H9 (cell line): ENCODE measurements at regions not wholly inside any gene's neighbourhood (a gene's known extent, or its start where the extent isn't known, plus 50 kb on each side); places are given as distances from the start of the nearest gene placed in this dataset.

Experiments used
- DNase-seq: peaks from one replicate; pipeline ENCODE4 v3.0.0-alpha.2; 2017
- H2AFZ ChIP-seq: one replicate; pipeline ENCODE4 v1.6.1; 2013; ENCODE audit warnings: mild to moderate bottlenecking, low read length, control low read depth, moderate library complexity
- H2AK5ac ChIP-seq: 2 replicates; pipeline ENCODE4 v1.6.1; 2013; ENCODE audit warnings: low read length, control low read depth, mixed read lengths; ENCODE audit not compliant: insufficient read length
- H2BK120ac ChIP-seq: one replicate; pipeline ENCODE4 v1.6.1; 2013; ENCODE audit warnings: low read depth, mild to moderate bottlenecking, low read length, control low read depth, inconsistent platforms; ENCODE audit not compliant: poor library complexity, severe bottlenecking
- H2BK12ac ChIP-seq: 2 replicates; pipeline ENCODE4 v1.6.1; 2013; ENCODE audit warnings: low read length, control low read depth, mixed read lengths, low read depth; ENCODE audit not compliant: insufficient read length
- H2BK15ac ChIP-seq: 2 replicates; pipeline ENCODE4 v1.6.1; 2013; ENCODE audit warnings: low read depth, low read length, control low read depth
- H2BK20ac ChIP-seq: one replicate; pipeline ENCODE4 v1.6.1; 2013; ENCODE audit warnings: low read depth, mild to moderate bottlenecking, low read length, control low read depth, inconsistent platforms; ENCODE audit not compliant: poor library complexity, severe bottlenecking
- H2BK5ac ChIP-seq: 2 replicates; pipeline ENCODE4 v1.6.1; 2013; ENCODE audit warnings: low read length, control low read depth, mixed read lengths; ENCODE audit not compliant: insufficient read length
- H3K14ac ChIP-seq: 2 replicates; pipeline ENCODE4 v1.6.1; 2013; ENCODE audit warnings: low read length, control low read depth; ENCODE audit not compliant: insufficient read depth
- H3K18ac ChIP-seq: 2 replicates; pipeline ENCODE4 v1.6.1; 2013; ENCODE audit warnings: low read depth, mild to moderate bottlenecking, mixed read lengths, low read length, control low read depth; ENCODE audit not compliant: insufficient read length
- H3K23ac ChIP-seq: 2 replicates; pipeline ENCODE4 v1.6.1; 2013; ENCODE audit warnings: low read length, control low read depth, mixed read lengths, low read depth; ENCODE audit not compliant: insufficient read length
- H3K23me2 ChIP-seq: 2 replicates; pipeline ENCODE4 v1.6.1; 2013; ENCODE audit warnings: low read depth, mild to moderate bottlenecking, mixed read lengths, low read length, control low read depth; ENCODE audit not compliant: insufficient read length, poor library complexity, severe bottlenecking
- H3K27ac ChIP-seq: 2 replicates; pipeline ENCODE4 v1.5.1; 2013; ENCODE audit warnings: low read length, control low read depth, mixed read lengths, low read depth; ENCODE audit not compliant: insufficient read length
- H3K27me3 ChIP-seq: 2 replicates; pipeline ENCODE4 v1.6.1; 2013; ENCODE audit warnings: low read length, control low read depth, inconsistent platforms; ENCODE audit not compliant: insufficient read depth
- H3K4ac ChIP-seq: 2 replicates; pipeline ENCODE4 v1.6.1; 2013; ENCODE audit warnings: low read depth, mild to moderate bottlenecking, control low read depth, inconsistent platforms, low read length, moderate library complexity
- H3K4me1 ChIP-seq: 2 replicates; pipeline ENCODE4 v1.6.1; 2013; ENCODE audit warnings: low read length, control low read depth, inconsistent platforms; ENCODE audit not compliant: insufficient read depth
- H3K4me2 ChIP-seq: 2 replicates; pipeline ENCODE4 v1.6.1; 2013; ENCODE audit warnings: low read length, control low read depth, mixed read lengths; ENCODE audit not compliant: insufficient read length, insufficient read depth
- H3K56ac ChIP-seq: 2 replicates; pipeline ENCODE4 v1.6.1; 2013; ENCODE audit warnings: low read depth, mild to moderate bottlenecking, mixed read lengths, low read length, control low read depth; ENCODE audit not compliant: insufficient read length
- H3K79me1 ChIP-seq: 2 replicates; pipeline ENCODE4 v1.6.1; 2013; ENCODE audit warnings: low read depth, mild to moderate bottlenecking, moderate library complexity, low read length, control low read depth, inconsistent platforms; ENCODE audit not compliant: insufficient read depth, poor library complexity, severe bottlenecking
- H3K79me2 ChIP-seq: 2 replicates; pipeline ENCODE4 v1.6.1; 2013; ENCODE audit warnings: low read length, control low read depth, inconsistent platforms; ENCODE audit not compliant: insufficient read depth
- H3K9ac ChIP-seq: 2 replicates; pipeline ENCODE4 v1.6.1; 2013; ENCODE audit warnings: low read length, control low read depth, mixed read lengths; ENCODE audit not compliant: insufficient read length; ENCODE audit errors: extremely low read depth
- H3K9me3 ChIP-seq: one replicate; pipeline ENCODE4 v1.6.1; 2013; ENCODE audit warnings: low read depth, low read length, inconsistent platforms; ENCODE audit not compliant: control insufficient read depth
- H3T11ph ChIP-seq: one replicate; pipeline ENCODE4 v1.6.1; 2013; ENCODE audit warnings: mild to moderate bottlenecking, low read length, control low read depth, inconsistent platforms
- H4K20me1 ChIP-seq: one replicate; pipeline ENCODE4 v1.6.1; 2013; ENCODE audit not compliant: control insufficient read depth, insufficient read length, insufficient read depth
- H4K5ac ChIP-seq: 2 replicates; pipeline ENCODE4 v1.6.1; 2013; ENCODE audit warnings: low read depth, mild to moderate bottlenecking, mixed read lengths, low read length, control low read depth; ENCODE audit not compliant: insufficient read length
- H4K8ac ChIP-seq: replicated peaks from 2 replicates; pipeline ENCODE4 v1.6.1; 2013; ENCODE audit warnings: low read length, control low read depth, mixed read lengths, low read depth; ENCODE audit not compliant: insufficient read length
- H4K91ac ChIP-seq: 2 replicates; pipeline ENCODE4 v1.6.1; 2013; ENCODE audit warnings: low read depth, mild to moderate bottlenecking, moderate library complexity, mixed read lengths, low read length, control low read depth; ENCODE audit not compliant: insufficient read length
- H3K27ac Mint-ChIP-seq, 3 experiments: 2 replicates in 2 of 3; 3 replicates in 1 of 3; pipeline ENCODE4 v1.8.0; 2020 to 2021; ENCODE audit warnings: mixed read lengths in 3 of 3, mild to moderate bottlenecking in 1 of 3, moderate library complexity in 1 of 3
- H3K27me3 Mint-ChIP-seq: 2 replicates; pipeline ENCODE4 v1.8.0; 2021; ENCODE audit warnings: low read depth, mild to moderate bottlenecking, moderate library complexity, mixed read lengths
- H3K36me3 Mint-ChIP-seq, 3 experiments: 2 replicates in 2 of 3; 3 replicates in 1 of 3; pipeline ENCODE4 v1.8.0; 2020 to 2021; ENCODE audit warnings: low read depth in 3 of 3, mixed read lengths in 3 of 3; ENCODE audit not compliant: insufficient read depth in 1 of 3
- H3K4me1 Mint-ChIP-seq, 2 experiments: 2 replicates each; pipeline ENCODE4 v1.8.0; 2020; ENCODE audit warnings: mixed read lengths in 2 of 2
- H3K4me3 Mint-ChIP-seq, 2 experiments: 2 replicates in 1 of 2; 3 replicates in 1 of 2; pipeline ENCODE4 v1.8.0; 2020 to 2021; ENCODE audit warnings: mild to moderate bottlenecking in 2 of 2, mixed read lengths in 2 of 2, moderate library complexity in 1 of 2
- H3K9me3 Mint-ChIP-seq, 2 experiments: 2 replicates in 1 of 2; 3 replicates in 1 of 2; pipeline ENCODE4 v1.8.0; 2020; ENCODE audit warnings: mild to moderate bottlenecking in 2 of 2, mixed read lengths in 2 of 2, moderate library complexity in 1 of 2
- CTCF ChIP-seq: fragments of 200-600 bp; sonication (generic); conservative IDR thresholded peaks from 3 replicates; pipeline ENCODE4 v1.8.0; 2021; ENCODE audit warnings: antibody characterized with exemption, mild to moderate bottlenecking
- WGBS: extraction: QIAGEN DNeasy Blood & Tissue Kit; methylation state at CpG from one replicate; pipeline ENCODE4 v1.1.7; 2013; ENCODE audit warnings: missing lambda C conversion rate, low lambda C conversion rate, mixed read lengths; ENCODE audit not compliant: insufficient read length; ENCODE audit errors: extremely low coverage; 5-methylcytosine and 5-hydroxymethylcytosine counted together

- Histone ChIP-seq H2AFZ (no peak overlapping the region), H3K4me2 (no peak overlapping the region), H3K79me1 (no peaks in the 10 kb centered on the region), H3K27ac (no peak overlapping the region), H3T11ph (no peak overlapping the region), H2BK120ac (no peak overlapping the region), H3K4ac (no peak overlapping the region), H3K4me1 (no peaks in the 10 kb centered on the region), H2BK20ac (no peak overlapping the region), H3K9me3 (no peaks in the 10 kb centered on the region), H3K23me2 (no peaks in the 10 kb centered on the region), H3K79me2 (no peaks in the 10 kb centered on the region), H3K9ac (no peak overlapping the region), H3K27me3 (no peaks in the 10 kb centered on the region), H4K5ac (no peak overlapping the region), H4K91ac (no peak overlapping the region), H3K23ac (no peak overlapping the region), H2AK5ac (no peak overlapping the region), H2BK15ac (no peak overlapping the region), H4K8ac (no peak overlapping the region), H4K20me1 (no peaks in the 10 kb centered on the region), H3K14ac (no peak overlapping the region), H3K18ac (no peak overlapping the region), H2BK5ac (no peak overlapping the region), H3K56ac (no peak overlapping the region), H2BK12ac (no peak overlapping the region)
- H3K27me3 Mint-ChIP-seq: no peaks in the 10 kb centered on the region; the same call in 1 of the 2 replicates
- no peak for DNase-seq
- no peaks in the 10 kb centered on the region for H3K4me1 Mint-ChIP-seq
- TF ChIP-seq CTCF: no peak
- no CpG with 5 or more reads among the region's 5 CpGs for WGBS
- peaks cover 12 to 18% of the 10 kb centered on the region in 2 experiments for H3K9me3 Mint-ChIP-seq
- no peak overlapping the region for H3K4me3 Mint-ChIP-seq
- no peak overlapping the region for H3K27ac Mint-ChIP-seq
- H3K36me3 Mint-ChIP-seq: peaks cover 0 to 19% (median 4%) of the 10 kb centered on the region in 3 experiments; a peak in 3 of 7 replicates
Measured at GRCh38 chr10:81546243-81546642, 328.8 kb upstream of the NRG3 start.
